ENCODE measurements at regions not wholly inside any gene's neighbourhood (a gene's known extent, or its start where the extent isn't known, plus 50 kb on each side); places are given as distances from the start of the nearest gene placed in this dataset.

GRCh38 chr17:27990979-27991378 is 51.5 kb upstream of the NLK start:
- H3K4me1 ChIP-seq (ENCODE audit: insufficient read depth, low read length, poor library complexity, severe bottlenecking) = peaks cover 11% of the 10 kb centered on the region
- POLR2A ChIA-PET (ENCODE audit: low non-redundant PET) = no interaction called here
- no peak for DNase-seq (ENCODE audit: low spot score)
- no peaks in the 10 kb centered on the region for H3K27me3 ChIP-seq (replicated peaks; ENCODE audit: insufficient read depth, low read depth, low read length, poor library complexity)
- H3K9me3 ChIP-seq (ENCODE audit: low read depth, low read length, poor library complexity, severe bottlenecking) = no peaks in the 10 kb centered on the region
- H3K4me3 ChIP-seq (ENCODE audit: low read depth, low read length, poor library complexity, severe bottlenecking) = no peak overlapping the region
- TF ChIP-seq EZH2 (IDR thresholded peaks at IDR 0.05; ENCODE audit: borderline replicate concordance, low read depth, low read length, poor library complexity, severe bottlenecking) = no peak
- H3K27ac ChIP-seq (ENCODE audit: low read depth, low read length, poor library complexity, severe bottlenecking) = no peak overlapping the region
- intact Hi-C loops (cut with micrococcal nuclease; ENCODE audit: unreplicated experiment) = no loop called here
- no peaks in the 10 kb centered on the region for H3K36me3 ChIP-seq (ENCODE audit: insufficient read depth, low read length, poor library complexity, severe bottlenecking)
- BruUV-seq (replicated peaks) = no TSS peak
- CTCF ChIA-PET = no interaction called here

- POLR2A ChIA-PET (ENCODE audit: low non-redundant PET) = no interaction called here
- DNase-seq (ENCODE audit: low spot score) = no peak
- Histone ChIP-seq H3K9me3 (ENCODE audit: low read depth, low read length, poor library complexity, severe bottlenecking) (no peaks in the 10 kb centered on the region), H3K4me3 (ENCODE audit: low read depth, low read length, poor library complexity, severe bottlenecking) (no peak overlapping the region), H3K4me1 (ENCODE audit: insufficient read depth, low read length, poor library complexity, severe bottlenecking) (peaks cover 12% of the 10 kb centered on the region), H3K27me3 (replicated peaks; ENCODE audit: insufficient read depth, low read depth, low read length, poor library complexity) (no peaks in the 10 kb centered on the region), H3K36me3 (ENCODE audit: insufficient read depth, low read length, poor library complexity, severe bottlenecking) (no peaks in the 10 kb centered on the region), H3K27ac (ENCODE audit: low read depth, low read length, poor library complexity, severe bottlenecking) (no peak overlapping the region)
- CTCF ChIA-PET = no interaction called here
- no TSS peak for BruUV-seq (replicated peaks)
- TF ChIP-seq EZH2 (IDR thresholded peaks at IDR 0.05; ENCODE audit: borderline replicate concordance, low read depth, low read length, poor library complexity, severe bottlenecking) (no peak), CTCF (conservative IDR thresholded peaks at IDR 0.05; ENCODE audit: low read depth, low read length) (no peak)
- intact Hi-C loops (cut with micrococcal nuclease; ENCODE audit: unreplicated experiment) = no loop called here
Measured at GRCh38 chr17:27991462-27991993, 50.9 kb upstream of the NLK start.
